ENCODE measurements at regions not wholly inside any gene's neighbourhood (a gene's known extent, or its start where the extent isn't known, plus 50 kb on each side); places are given as distances from the start of the nearest gene placed in this dataset.
A peak's percentile ranks its signal among the peaks of the same experiment; 100 is the strongest.

DNA sequence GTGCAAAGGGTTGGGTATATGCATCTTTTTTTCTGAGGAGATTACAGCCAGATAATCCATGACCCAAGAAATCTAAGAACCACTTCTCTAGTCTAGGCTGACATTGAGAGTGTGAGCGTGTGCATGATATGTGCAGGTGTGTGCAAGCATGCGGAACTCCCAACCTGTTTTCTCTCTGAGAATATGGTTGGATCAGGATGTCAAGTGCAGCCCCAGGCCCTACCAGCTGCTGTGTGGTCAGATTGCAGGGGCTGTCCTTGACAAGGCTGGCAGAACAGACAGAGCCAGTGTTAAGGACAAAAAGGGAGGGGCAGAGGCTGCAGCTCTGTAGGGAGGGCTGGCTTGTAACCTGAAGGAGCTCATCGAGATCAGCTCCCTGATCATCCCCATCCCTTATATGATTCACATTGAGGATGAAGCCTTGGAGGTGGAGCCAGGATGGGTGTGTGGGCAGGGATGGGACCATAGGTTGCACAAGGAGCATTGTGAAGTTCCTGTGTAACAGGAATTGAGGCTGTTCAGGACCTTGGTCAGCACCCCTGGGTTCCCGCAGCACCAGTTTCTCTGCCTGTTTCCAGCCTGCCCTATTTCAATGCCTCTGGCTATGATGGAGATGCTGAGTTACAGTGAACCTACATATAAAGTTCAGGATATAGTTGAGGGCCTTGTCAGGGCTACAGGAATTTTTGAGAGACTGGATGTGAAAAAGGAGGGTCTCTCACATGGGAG lies 52.6 kb upstream of the ARAP3 start (continued):
- TF ChIP-seq, protein P1, sequence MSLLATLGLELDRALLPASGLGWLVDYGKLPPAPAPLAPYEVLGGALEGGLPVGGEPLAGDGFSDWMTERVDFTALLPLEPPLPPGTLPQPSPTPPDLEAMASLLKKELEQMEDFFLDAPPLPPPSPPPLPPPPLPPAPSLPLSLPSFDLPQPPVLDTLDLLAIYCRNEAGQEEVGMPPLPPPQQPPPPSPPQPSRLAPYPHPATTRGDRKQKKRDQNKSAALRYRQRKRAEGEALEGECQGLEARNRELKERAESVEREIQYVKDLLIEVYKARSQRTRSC (CRISPR knock-in tag; IDR thresholded peaks at IDR 0.05; ENCODE audit: low read depth) = no peak
- TF ChIP-seq MTA3 (CRISPR knock-in tag; IDR thresholded peaks at IDR 0.05) = no peak
- no peak for TF ChIP-seq FOXJ3 (CRISPR knock-in tag; IDR thresholded peaks at IDR 0.05; ENCODE audit: borderline replicate concordance)
- TF ChIP-seq EHMT2 (IDR thresholded peaks at IDR 0.05; ENCODE audit: borderline replicate concordance, low read depth, low read length) = 0 out of 2 replicates have a peak, but pooled peaks have one; percentile 38
- no peak for TF ChIP-seq ZFP36L1 (CRISPR knock-in tag; IDR thresholded peaks at IDR 0.05)
- TF ChIP-seq SALL1 (CRISPR knock-in tag; IDR thresholded peaks at IDR 0.05) = peak; percentile 33; the same call in 1 of the 2 replicates
- TF ChIP-seq ADNP (CRISPR knock-in tag; IDR thresholded peaks at IDR 0.05) = no peak
- TF ChIP-seq ZBTB8A (CRISPR knock-in tag; IDR thresholded peaks at IDR 0.05; ENCODE audit: borderline replicate concordance, low read depth) = no peak
- no peak for TF ChIP-seq ZNF572 (CRISPR knock-in tag; IDR thresholded peaks at IDR 0.05)
- no peak for TF ChIP-seq HNRNPK (IDR thresholded peaks at IDR 0.05; ENCODE audit: low read depth, low read length, poor library complexity, severe bottlenecking)
- TF ChIP-seq, protein P2, sequence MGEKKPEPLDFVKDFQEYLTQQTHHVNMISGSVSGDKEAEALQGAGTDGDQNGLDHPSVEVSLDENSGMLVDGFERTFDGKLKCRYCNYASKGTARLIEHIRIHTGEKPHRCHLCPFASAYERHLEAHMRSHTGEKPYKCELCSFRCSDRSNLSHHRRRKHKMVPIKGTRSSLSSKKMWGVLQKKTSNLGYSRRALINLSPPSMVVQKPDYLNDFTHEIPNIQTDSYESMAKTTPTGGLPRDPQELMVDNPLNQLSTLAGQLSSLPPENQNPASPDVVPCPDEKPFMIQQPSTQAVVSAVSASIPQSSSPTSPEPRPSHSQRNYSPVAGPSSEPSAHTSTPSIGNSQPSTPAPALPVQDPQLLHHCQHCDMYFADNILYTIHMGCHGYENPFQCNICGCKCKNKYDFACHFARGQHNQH (CRISPR knock-in tag; IDR thresholded peaks at IDR 0.05) = no peak
- no peak for TF ChIP-seq ZNF550 (CRISPR knock-in tag; IDR thresholded peaks at IDR 0.05; ENCODE audit: borderline replicate concordance)
- TF ChIP-seq, protein P3, sequence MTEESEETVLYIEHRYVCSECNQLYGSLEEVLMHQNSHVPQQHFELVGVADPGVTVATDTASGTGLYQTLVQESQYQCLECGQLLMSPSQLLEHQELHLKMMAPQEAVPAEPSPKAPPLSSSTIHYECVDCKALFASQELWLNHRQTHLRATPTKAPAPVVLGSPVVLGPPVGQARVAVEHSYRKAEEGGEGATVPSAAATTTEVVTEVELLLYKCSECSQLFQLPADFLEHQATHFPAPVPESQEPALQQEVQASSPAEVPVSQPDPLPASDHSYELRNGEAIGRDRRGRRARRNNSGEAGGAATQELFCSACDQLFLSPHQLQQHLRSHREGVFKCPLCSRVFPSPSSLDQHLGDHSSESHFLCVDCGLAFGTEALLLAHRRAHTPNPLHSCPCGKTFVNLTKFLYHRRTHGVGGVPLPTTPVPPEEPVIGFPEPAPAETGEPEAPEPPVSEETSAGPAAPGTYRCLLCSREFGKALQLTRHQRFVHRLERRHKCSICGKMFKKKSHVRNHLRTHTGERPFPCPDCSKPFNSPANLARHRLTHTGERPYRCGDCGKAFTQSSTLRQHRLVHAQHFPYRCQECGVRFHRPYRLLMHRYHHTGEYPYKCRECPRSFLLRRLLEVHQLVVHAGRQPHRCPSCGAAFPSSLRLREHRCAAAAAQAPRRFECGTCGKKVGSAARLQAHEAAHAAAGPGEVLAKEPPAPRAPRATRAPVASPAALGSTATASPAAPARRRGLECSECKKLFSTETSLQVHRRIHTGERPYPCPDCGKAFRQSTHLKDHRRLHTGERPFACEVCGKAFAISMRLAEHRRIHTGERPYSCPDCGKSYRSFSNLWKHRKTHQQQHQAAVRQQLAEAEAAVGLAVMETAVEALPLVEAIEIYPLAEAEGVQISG (CRISPR knock-in tag; IDR thresholded peaks at IDR 0.05) = no peak; the same call in 1 of the 2 replicates
- 0 out of 2 replicates have a peak, but pooled peaks have one; percentile 65 for TF ChIP-seq KLF6 (CRISPR knock-in tag; IDR thresholded peaks at IDR 0.05)
- TF ChIP-seq ZSCAN22 (CRISPR knock-in tag; IDR thresholded peaks at IDR 0.05) = no peak
- TF ChIP-seq ZSCAN9 (CRISPR knock-in tag; IDR thresholded peaks at IDR 0.05; ENCODE audit: borderline replicate concordance) = 0 out of 2 replicates have a peak, but pooled peaks have one; percentile 49
- TF ChIP-seq, protein P4, sequence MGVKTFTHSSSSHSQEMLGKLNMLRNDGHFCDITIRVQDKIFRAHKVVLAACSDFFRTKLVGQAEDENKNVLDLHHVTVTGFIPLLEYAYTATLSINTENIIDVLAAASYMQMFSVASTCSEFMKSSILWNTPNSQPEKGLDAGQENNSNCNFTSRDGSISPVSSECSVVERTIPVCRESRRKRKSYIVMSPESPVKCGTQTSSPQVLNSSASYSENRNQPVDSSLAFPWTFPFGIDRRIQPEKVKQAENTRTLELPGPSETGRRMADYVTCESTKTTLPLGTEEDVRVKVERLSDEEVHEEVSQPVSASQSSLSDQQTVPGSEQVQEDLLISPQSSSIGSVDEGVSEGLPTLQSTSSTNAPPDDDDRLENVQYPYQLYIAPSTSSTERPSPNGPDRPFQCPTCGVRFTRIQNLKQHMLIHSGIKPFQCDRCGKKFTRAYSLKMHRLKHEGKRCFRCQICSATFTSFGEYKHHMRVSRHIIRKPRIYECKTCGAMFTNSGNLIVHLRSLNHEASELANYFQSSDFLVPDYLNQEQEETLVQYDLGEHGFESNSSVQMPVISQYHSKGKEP (CRISPR knock-in tag; IDR thresholded peaks at IDR 0.05) = peak; percentile 68; the same call in 1 of the 2 replicates
- TF ChIP-seq ZNF30 (CRISPR knock-in tag; IDR thresholded peaks at IDR 0.05) = no peak
- no peak for TF ChIP-seq ZNF652 (CRISPR knock-in tag; IDR thresholded peaks at IDR 0.05; ENCODE audit: borderline replicate concordance, low read depth)
- TF ChIP-seq, protein P5, sequence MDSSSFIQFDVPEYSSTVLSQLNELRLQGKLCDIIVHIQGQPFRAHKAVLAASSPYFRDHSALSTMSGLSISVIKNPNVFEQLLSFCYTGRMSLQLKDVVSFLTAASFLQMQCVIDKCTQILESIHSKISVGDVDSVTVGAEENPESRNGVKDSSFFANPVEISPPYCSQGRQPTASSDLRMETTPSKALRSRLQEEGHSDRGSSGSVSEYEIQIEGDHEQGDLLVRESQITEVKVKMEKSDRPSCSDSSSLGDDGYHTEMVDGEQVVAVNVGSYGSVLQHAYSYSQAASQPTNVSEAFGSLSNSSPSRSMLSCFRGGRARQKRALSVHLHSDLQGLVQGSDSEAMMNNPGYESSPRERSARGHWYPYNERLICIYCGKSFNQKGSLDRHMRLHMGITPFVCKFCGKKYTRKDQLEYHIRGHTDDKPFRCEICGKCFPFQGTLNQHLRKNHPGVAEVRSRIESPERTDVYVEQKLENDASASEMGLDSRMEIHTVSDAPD (CRISPR knock-in tag; IDR thresholded peaks at IDR 0.05) = no peak
- TF ChIP-seq ETV5 (CRISPR knock-in tag; IDR thresholded peaks at IDR 0.05; ENCODE audit: borderline replicate concordance) = no peak
- no peak for TF ChIP-seq JARID2 (CRISPR knock-in tag; IDR thresholded peaks at IDR 0.05; ENCODE audit: insufficient replicate concordance)
- no peak for TF ChIP-seq TOE1 (CRISPR knock-in tag; IDR thresholded peaks at IDR 0.05)

Measured in HepG2 (cell line).